Dendritic cell treated with granulocyte-macrophage colony-stimulating factor and Interleukin-4, amounts not matched to agents 40 ng/mL and 50 ng/mL, for 4 days (primary cell): ENCODE measurements at regions not wholly inside any gene's neighbourhood (a gene's known extent, or its start where the extent isn't known, plus 50 kb on each side); places are given as distances from the start of the nearest gene placed in this dataset.

Experiments
- H3K27ac Mint-ChIP-seq: one replicate; pipeline ENCODE4 v1.8.0; 2022; ENCODE audit warnings: mild to moderate bottlenecking, mixed read lengths
- H3K27me3 Mint-ChIP-seq: one replicate; pipeline ENCODE4 v1.8.0; 2022; ENCODE audit warnings: mild to moderate bottlenecking, mixed read lengths
- H3K36me3 Mint-ChIP-seq: one replicate; pipeline ENCODE4 v1.8.0; 2022; ENCODE audit warnings: low read depth, mixed read lengths
- H3K4me1 Mint-ChIP-seq: one replicate; pipeline ENCODE4 v1.8.0; 2022; ENCODE audit warnings: low read depth, mixed read lengths
- H3K4me3 Mint-ChIP-seq: one replicate; pipeline ENCODE4 v1.8.0; 2022; ENCODE audit warnings: mild to moderate bottlenecking, moderate library complexity, mixed read lengths
- H3K9me3 Mint-ChIP-seq: one replicate; pipeline ENCODE4 v1.8.0; 2022; ENCODE audit warnings: mixed read lengths
- intact Hi-C: fragments of 100-400 bp; cut with micrococcal nuclease; formaldehyde crosslinking; loops from one replicate; pipeline ENCODE4 v1.15.0; 2022

DNA sequence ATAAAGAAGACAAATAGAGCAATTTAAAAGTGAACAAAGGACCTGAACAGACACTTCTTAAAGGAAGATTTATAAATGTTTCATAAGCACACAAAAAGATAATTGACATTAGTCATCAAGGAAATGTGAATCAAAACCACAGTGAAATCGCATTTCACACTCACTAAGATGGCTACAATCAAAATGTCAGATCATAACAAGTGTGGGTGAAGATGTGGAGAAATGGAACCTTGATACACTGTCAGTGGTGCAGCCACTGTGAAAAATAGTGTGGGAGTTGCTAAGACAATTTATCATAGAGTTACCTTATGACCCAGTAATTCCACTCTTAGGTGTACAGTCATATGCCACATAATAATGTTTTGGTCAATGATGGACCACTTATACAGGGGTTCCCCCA lies 54.5 kb upstream of the HTR4 start:
- no peaks in the 10 kb centered on the region for H3K9me3 Mint-ChIP-seq
- no peaks in the 10 kb centered on the region for H3K27me3 Mint-ChIP-seq
- no peaks in the 10 kb centered on the region for H3K36me3 Mint-ChIP-seq
- no peaks in the 10 kb centered on the region for H3K4me1 Mint-ChIP-seq
- no peak overlapping the region for H3K27ac Mint-ChIP-seq
- intact Hi-C loops: no loop called here
- H3K4me3 Mint-ChIP-seq: no peak overlapping the region

DNA sequence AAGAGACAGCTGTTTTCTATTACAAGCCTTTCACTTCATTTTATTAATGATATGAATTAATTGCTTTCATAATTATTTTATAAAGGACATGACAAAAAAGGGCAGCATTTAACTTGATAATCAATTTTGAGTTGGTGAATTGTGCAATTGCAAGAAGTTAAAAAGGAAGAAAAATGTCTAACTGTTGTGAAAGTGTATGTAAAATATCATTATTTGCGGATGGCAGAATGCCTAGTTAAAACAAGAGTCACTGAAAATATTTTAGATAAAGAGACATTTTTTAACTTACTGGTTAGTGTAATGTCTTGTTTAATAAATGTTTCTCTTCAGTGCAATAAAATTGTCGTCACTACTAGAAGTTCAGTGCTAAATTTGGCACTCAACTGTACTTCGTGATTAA lies 57.6 kb upstream of the HTR4 start:
- Mint-ChIP-seq H3K9me3 (no peaks in the 10 kb centered on the region), H3K4me3 (no peak overlapping the region), H3K4me1 (no peaks in the 10 kb centered on the region), H3K27me3 (no peaks in the 10 kb centered on the region), H3K27ac (no peak overlapping the region), H3K36me3 (no peaks in the 10 kb centered on the region)
- intact Hi-C loops: no loop called here

DNA sequence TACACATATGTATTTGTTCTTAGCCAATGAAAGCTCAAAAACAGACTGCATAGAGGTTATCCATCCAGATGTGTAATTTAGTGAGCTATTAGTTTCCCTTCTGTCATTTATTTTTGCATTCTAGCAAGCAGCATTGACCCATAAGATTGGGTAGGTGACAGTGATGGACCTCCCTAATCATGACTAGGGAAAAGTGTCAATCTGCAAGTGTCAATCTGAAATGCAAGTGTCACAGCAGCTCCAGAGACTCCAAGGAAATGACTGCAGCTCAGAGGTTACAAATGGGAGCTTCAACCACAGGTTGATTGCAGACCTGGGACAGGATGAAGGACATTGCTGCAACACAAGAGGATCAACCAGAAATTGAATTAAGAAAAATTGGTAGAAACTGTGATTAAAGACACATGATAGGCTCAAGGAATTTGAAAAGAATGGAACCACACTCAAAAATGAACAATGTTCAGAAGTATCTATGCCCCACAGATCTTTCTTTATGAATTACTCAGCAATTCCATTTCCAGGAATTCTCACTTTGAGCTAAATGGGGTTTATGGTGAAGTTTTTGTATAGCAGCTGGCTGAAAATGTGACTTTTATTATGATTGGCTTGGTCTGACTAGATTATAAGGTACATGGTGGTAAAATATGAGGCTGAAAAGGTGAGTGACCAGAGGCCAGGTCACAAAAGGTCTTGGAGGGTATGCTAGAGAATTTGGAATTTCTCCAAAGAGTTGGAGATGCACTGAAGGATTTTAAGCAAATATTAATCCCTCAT lies 59.6 kb upstream of the HTR4 start:
- intact Hi-C loops: no loop called here
- Mint-ChIP-seq H3K4me3 (no peak overlapping the region), H3K4me1 (no peaks in the 10 kb centered on the region), H3K27me3 (no peaks in the 10 kb centered on the region), H3K9me3 (no peaks in the 10 kb centered on the region), H3K36me3 (no peaks in the 10 kb centered on the region), H3K27ac (no peak overlapping the region)

DNA sequence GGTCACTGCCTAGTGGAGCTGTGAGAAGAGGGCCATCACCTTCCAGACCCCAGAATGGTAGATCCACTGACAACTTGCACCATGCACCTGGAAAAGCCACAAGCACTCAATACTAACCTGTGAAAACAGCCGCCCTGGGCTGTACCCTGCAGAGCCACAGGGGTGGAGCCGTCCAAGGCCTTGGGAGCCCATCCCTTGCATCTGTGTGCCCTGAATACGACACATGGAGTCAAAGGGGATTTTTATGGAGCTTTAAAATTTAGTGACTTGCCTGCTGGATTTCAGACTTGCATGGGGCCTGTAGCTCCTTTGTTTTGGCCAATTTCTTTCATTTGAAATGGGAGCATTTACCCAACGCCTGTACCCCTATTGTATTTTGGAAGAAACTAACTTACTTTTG lies 62.4 kb upstream of the HTR4 start:
- Mint-ChIP-seq H3K27me3 (no peaks in the 10 kb centered on the region), H3K4me1 (no peaks in the 10 kb centered on the region), H3K36me3 (no peaks in the 10 kb centered on the region), H3K27ac (no peak overlapping the region), H3K9me3 (no peaks in the 10 kb centered on the region), H3K4me3 (no peak overlapping the region)
- intact Hi-C loops: no loop called here

DNA sequence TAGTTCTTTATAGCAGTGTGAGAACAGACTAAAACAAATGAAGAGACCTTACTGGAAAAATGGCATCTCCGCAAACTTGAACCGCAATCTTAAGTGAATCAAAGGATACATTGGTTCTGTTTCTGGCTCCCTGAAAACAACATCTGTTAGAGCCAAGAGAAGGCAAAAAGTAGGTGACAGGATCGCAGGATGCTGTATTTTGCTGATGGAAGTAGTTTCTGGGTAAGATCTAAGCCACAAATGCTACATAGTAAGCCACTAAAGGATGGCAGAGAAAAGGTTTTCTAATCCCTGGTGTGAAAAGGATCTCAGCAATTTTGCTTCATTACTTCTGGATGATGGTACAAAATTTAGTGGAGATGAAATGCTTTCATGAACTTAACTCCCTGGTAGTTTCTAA lies 63.3 kb upstream of the HTR4 start:
- no peaks in the 10 kb centered on the region for H3K36me3 Mint-ChIP-seq
- H3K4me3 Mint-ChIP-seq: no peak overlapping the region
- H3K9me3 Mint-ChIP-seq: no peaks in the 10 kb centered on the region
- H3K4me1 Mint-ChIP-seq: no peaks in the 10 kb centered on the region
- H3K27ac Mint-ChIP-seq: no peak overlapping the region
- no peaks in the 10 kb centered on the region for H3K27me3 Mint-ChIP-seq
- intact Hi-C loops: no loop called here

DNA sequence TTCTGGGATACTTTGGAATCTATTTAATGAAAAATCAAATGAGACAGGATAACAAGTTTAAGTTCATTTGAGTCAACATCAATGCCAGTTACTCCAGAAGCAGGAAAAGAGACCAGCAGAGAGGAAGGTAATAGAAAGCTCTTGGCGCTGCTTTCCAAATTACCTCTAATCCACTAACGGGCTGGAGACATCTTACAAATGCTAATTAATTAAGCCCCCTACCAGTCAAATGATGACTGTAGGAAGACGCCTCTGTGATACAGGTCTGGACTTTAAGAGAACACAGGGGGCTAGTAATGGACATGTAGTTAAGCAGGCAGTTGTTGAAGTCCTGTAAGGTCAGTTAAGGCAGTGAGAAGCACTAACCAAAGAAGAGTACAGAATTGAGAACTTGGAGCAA lies 65.3 kb upstream of the HTR4 start:
- Mint-ChIP-seq H3K4me1 (no peaks in the 10 kb centered on the region), H3K4me3 (no peak overlapping the region), H3K27ac (no peak overlapping the region), H3K36me3 (no peaks in the 10 kb centered on the region), H3K9me3 (no peaks in the 10 kb centered on the region), H3K27me3 (no peaks in the 10 kb centered on the region)
- intact Hi-C loops: no loop called here

DNA sequence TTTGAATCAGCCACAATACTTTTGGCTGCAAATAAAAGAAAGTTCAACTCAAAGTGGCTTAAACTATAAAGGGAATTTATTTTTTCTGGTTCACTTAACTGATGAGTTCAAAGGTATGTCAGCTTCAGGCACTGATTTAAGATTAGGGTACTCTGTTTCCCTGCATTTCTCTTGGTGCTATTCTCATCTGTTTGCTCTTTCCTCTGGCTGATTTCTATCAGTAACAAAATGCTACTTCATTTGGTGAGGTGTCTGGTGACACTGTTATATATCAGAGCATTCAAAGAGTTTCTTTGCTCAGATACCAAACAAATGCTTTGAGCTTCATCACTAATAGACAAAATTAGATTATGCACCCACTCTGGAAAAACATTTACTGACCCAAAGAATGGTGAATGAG lies 65.9 kb upstream of the HTR4 start:
- H3K4me1 Mint-ChIP-seq: no peaks in the 10 kb centered on the region
- no peaks in the 10 kb centered on the region for H3K27me3 Mint-ChIP-seq
- intact Hi-C loops: no loop called here
- H3K4me3 Mint-ChIP-seq: no peak overlapping the region
- no peaks in the 10 kb centered on the region for H3K9me3 Mint-ChIP-seq
- no peaks in the 10 kb centered on the region for H3K36me3 Mint-ChIP-seq
- H3K27ac Mint-ChIP-seq: no peak overlapping the region

DNA sequence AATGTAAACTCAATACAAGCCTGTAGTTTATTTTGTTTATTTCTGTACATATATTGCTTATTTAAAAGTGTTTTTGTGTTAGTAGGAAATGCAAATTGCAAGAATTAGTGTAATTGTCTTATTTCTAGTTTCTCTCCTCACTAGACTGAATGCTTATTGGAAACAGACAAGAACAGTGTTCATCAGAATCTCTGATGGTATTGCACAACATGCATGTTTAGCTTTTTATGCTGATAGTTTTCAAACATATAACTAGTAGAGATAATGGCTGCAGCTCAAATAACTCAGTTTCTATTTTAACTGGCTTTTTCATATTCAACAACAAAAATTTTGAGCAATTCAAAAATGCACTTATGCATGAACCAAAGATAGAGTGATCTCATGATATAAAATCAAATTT lies 68.8 kb upstream of the HTR4 start:
- no peak overlapping the region for H3K27ac Mint-ChIP-seq

DNA sequence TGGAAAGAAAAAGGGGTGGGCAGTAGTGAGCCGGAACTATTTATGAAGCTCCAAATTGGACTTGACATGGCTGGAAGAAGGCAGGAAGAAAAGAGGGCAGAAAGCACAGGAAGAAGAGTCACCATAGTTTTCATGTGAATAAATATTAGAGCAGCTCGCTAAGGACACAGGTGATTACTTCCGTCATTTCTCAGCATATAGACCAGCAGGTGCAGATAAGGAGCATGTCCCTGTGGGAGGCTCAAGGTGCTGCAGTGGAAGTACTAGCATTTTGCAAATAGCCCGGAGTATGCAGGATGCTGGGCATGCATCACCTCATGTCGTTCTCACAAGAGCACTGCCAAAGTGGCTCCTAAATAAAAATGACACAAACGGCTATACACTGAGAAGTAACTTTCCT lies 71.3 kb upstream of the HTR4 start:
- intact Hi-C loops: no loop called here
- Mint-ChIP-seq H3K36me3 (no peaks in the 10 kb centered on the region), H3K4me3 (no peak overlapping the region), H3K27ac (no peak overlapping the region), H3K4me1 (no peaks in the 10 kb centered on the region), H3K9me3 (no peaks in the 10 kb centered on the region), H3K27me3 (peaks cover 1% of the 10 kb centered on the region)

More for the DNA sequence above, 68.8 kb upstream of the HTR4 start:
- Mint-ChIP-seq H3K36me3 (no peaks in the 10 kb centered on the region), H3K9me3 (no peaks in the 10 kb centered on the region), H3K27me3 (peaks cover 1% of the 10 kb centered on the region), H3K4me3 (no peak overlapping the region), H3K4me1 (no peaks in the 10 kb centered on the region)
- intact Hi-C loops: no loop called here

DNA sequence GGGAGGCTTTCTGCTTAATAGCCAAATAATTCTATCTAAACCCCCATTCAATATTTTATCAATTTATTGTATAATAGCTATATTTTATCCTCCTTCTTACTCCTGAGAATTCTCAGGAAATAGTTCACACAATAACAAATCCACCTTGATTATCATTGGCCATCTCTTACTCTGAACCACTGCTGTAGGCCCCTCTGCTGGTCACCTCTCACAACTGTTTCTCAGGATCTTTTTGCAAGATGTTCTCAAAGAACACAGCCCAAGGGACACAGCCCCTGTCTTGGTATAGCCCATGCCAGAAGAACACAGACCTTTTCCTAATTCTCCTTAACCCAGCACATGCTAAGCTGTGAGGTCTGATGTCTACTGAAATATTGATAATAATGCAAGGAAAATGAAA lies 74.9 kb upstream of the HTR4 start:
- Mint-ChIP-seq H3K36me3 (no peaks in the 10 kb centered on the region), H3K4me3 (no peak overlapping the region), H3K27me3 (peaks cover 3% of the 10 kb centered on the region), H3K27ac (no peak overlapping the region), H3K9me3 (no peaks in the 10 kb centered on the region), H3K4me1 (peaks cover 7% of the 10 kb centered on the region)
- intact Hi-C loops: no loop called here

DNA sequence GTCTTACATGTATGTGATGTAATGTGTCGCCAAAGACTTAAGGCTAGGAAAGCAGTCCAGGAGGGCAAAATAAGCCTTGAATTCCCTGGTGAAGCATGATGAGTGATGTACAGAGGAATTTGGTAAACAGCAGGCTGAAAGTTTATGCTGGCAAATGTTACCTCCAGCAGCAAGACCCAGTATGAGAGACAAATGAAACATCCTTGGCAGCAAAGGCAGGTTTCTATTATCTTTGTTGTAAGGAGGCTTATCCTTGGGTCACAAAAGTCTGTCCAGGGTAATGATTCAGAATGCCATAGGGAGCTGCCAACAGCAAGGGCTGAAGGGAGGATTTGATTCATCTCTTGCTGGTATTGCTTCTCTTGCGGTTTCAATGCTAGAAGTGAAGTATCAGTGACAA lies 75.9 kb upstream of the HTR4 start:
- Mint-ChIP-seq H3K9me3 (no peaks in the 10 kb centered on the region), H3K4me1 (peaks cover 12% of the 10 kb centered on the region), H3K4me3 (no peak overlapping the region), H3K27ac (no peak overlapping the region), H3K27me3 (peaks cover 3% of the 10 kb centered on the region), H3K36me3 (no peaks in the 10 kb centered on the region)
- intact Hi-C loops: loop anchor here (2.0 to 10.0 kb wide), 5 partner anchors 227 to 781 kb away; partner anchors contain the start of gene FBXO38

DNA sequence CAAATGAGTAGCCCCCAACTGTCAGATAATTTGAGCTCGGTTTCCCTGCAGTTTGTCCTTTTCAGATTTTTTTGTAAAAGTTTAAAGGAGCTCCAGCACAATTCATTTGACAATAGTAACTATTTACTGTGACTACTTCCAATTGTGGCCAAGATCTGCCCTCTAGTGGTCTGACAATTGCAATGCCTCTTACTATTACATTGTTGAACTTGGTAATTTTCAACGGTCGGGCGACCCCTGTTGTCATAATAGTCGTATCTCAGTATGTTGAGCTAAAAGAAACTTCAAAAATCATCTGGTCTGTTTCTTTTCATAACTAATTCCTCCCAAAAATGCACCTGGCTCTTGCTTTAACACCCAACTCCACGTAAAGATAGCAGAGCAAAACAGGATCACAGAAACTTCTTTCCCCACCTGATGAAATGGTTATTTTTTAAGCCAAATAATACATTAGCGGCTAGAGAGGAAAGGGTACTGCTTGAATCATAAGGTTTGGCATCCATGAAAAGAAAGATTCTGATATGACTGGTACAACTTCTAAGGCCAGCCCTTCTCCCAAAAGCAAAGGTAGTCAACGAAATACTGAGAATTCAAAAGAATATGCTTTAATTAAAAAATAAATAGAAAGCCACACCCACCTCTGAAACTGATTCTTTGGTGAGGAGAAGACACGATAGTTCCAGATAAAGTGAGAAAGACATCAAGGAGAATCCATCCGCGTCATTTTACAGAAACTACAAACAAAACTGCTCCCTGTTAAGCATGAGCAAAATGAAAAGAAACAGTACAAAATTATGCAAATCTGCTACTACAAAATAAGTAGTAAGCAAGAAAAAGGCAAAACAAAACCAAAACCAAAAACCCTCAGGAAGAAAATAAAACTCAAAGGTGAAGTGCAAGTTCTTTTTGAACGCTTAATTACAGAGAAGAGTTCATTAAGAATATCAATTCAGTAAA lies 76.9 kb upstream of the HTR4 start:
- H3K36me3 Mint-ChIP-seq: no peaks in the 10 kb centered on the region
- H3K27me3 Mint-ChIP-seq: peaks cover 2% of the 10 kb centered on the region
- no peak overlapping the region for H3K27ac Mint-ChIP-seq
- no peak overlapping the region for H3K4me3 Mint-ChIP-seq
- intact Hi-C loops: loop anchor here (1.0 to 10.0 kb wide), 6 partner anchors 226 to 782 kb away; partner anchors contain the start of gene FBXO38
- peaks cover 21% of the 10 kb centered on the region for H3K4me1 Mint-ChIP-seq
- no peaks in the 10 kb centered on the region for H3K9me3 Mint-ChIP-seq

DNA sequence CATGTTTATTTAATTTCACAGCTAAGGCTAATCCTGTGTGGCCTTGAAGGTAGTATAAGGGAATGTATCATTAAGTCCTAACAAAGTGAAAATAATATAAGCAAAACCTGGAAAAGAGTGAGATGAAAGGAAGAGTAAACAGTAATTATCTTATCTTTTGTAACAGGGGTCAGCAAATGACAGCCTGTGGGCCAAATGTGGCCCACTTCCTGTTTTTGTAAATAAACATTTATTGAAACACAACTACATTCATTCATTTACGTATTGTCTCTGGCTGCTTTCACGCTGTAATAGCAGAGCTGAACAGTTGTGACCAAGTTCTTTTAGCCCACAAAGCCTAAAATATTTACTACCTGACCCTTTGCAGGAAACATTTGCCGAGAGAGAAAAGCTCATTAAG lies 78.4 kb upstream of the HTR4 start:
- intact Hi-C loops: loop anchor here (1.0 to 10.0 kb wide), 4 partner anchors 225 to 492 kb away; partner anchors contain the start of gene FBXO38
- H3K9me3 Mint-ChIP-seq: no peaks in the 10 kb centered on the region
- H3K4me1 Mint-ChIP-seq: peaks cover 28% of the 10 kb centered on the region
- no peak overlapping the region for H3K4me3 Mint-ChIP-seq
- peaks cover 2% of the 10 kb centered on the region for H3K27me3 Mint-ChIP-seq
- no peaks in the 10 kb centered on the region for H3K36me3 Mint-ChIP-seq
- no peak overlapping the region for H3K27ac Mint-ChIP-seq
